ENCODE measurements at regions not wholly inside any gene's neighbourhood (a gene's known extent, or its start where the extent isn't known, plus 50 kb on each side); places are given as distances from the start of the nearest gene placed in this dataset.

GRCh38 chr3:154071146-154071545 lies 50.0 kb upstream of the ARHGEF26 start:
- H3K9me3 Mint-ChIP-seq (ENCODE audit: low read depth, unreplicated experiment): peaks cover 4% of the 10 kb centered on the region
- no peaks in the 10 kb centered on the region for H3K4me1 Mint-ChIP-seq (ENCODE audit: low read depth, unreplicated experiment)
- no peak for DNase-seq
- H3K36me3 Mint-ChIP-seq (ENCODE audit: insufficient read depth, unreplicated experiment): no peaks in the 10 kb centered on the region
- TF ChIP-seq CTCF (IDR thresholded peaks at IDR 0.05; ENCODE audit: unreplicated experiment): no peak
- CTCF ChIA-PET: no interaction called here
- H3K27ac Mint-ChIP-seq (ENCODE audit: unreplicated experiment): no peak overlapping the region
- no TSS peak for BruUV-seq (replicated peaks)
- no peak overlapping the region for H3K4me3 Mint-ChIP-seq (ENCODE audit: low read depth, unreplicated experiment)
- intact Hi-C loops (cut with micrococcal nuclease; ENCODE audit: unreplicated experiment): no loop called here
- H3K27me3 Mint-ChIP-seq (ENCODE audit: unreplicated experiment): no peaks in the 10 kb centered on the region
